ENCODE measurements at regions not wholly inside any gene's neighbourhood (a gene's known extent, or its start where the extent isn't known, plus 50 kb on each side); places are given as distances from the start of the nearest gene placed in this dataset.

GRCh38 chr4:181690498-181690897 is 552.7 kb upstream of the TENM3 start:
- DNase-seq = no peak

- no peak for DNase-seq
These were observed 550.2 kb upstream of the TENM3 start for GRCh38 chr4:181692965-181693364.

GRCh38 chr4:181693517-181693916 is 549.7 kb upstream of the TENM3 start:
- DNase-seq = no peak

GRCh38 chr4:181698221-181698620 is 545.0 kb upstream of the TENM3 start:
- DNase-seq = no peak

- DNase-seq = no peak
These were observed 542.0 kb upstream of the TENM3 start for GRCh38 chr4:181701214-181701613.

GRCh38 chr4:181701894-181702293 is 541.3 kb upstream of the TENM3 start:
- DNase-seq = no peak

GRCh38 chr4:181702864-181703495 is 540.2 kb upstream of the TENM3 start:
- DNase-seq = no peak

GRCh38 chr4:181710143-181710542 is 533.1 kb upstream of the TENM3 start:
- DNase-seq = no peak

GRCh38 chr4:181711387-181711786 is 531.8 kb upstream of the TENM3 start:
- DNase-seq = no peak

- no peak for DNase-seq
These were observed 514.8 kb upstream of the TENM3 start for GRCh38 chr4:181728305-181728966.

GRCh38 chr4:181731900-181732299 is 511.3 kb upstream of the TENM3 start:
- DNase-seq = no peak

- no peak for DNase-seq
These were observed 505.5 kb upstream of the TENM3 start for GRCh38 chr4:181737744-181738143.

- DNase-seq = no peak
These were observed 504.2 kb upstream of the TENM3 start for GRCh38 chr4:181739031-181739430.

GRCh38 chr4:181741513-181741912 is 501.7 kb upstream of the TENM3 start:
- no peak for DNase-seq

- DNase-seq = no peak
These were observed 497.1 kb upstream of the TENM3 start for GRCh38 chr4:181745933-181746625.

GRCh38 chr4:181748581-181748980 is 494.6 kb upstream of the TENM3 start:
- no peak for DNase-seq

GRCh38 chr4:181752516-181752915 is 490.7 kb upstream of the TENM3 start:
- DNase-seq = no peak

GRCh38 chr4:181753207-181753606 is 490.0 kb upstream of the TENM3 start:
- DNase-seq = no peak

GRCh38 chr4:181755846-181756245 is 487.4 kb upstream of the TENM3 start:
- DNase-seq = no peak

GRCh38 chr4:181756451-181757095 is 486.6 kb upstream of the TENM3 start:
- no peak for DNase-seq

GRCh38 chr4:181757098-181757497 is 486.1 kb upstream of the TENM3 start:
- no peak for DNase-seq

- DNase-seq = no peak
These were observed 485.1 kb upstream of the TENM3 start for GRCh38 chr4:181757910-181758660.

GRCh38 chr4:181760560-181760959 is 482.6 kb upstream of the TENM3 start:
- no peak for DNase-seq
